ENCODE measurements at regions not wholly inside any gene's neighbourhood (a gene's known extent, or its start where the extent isn't known, plus 50 kb on each side); places are given as distances from the start of the nearest gene placed in this dataset.
"Not testable (repeated sequence)": the region's sequence is repeated elsewhere in the genome, so short reads cannot be mapped to it uniquely, and the experiment has no call there.

DNA sequence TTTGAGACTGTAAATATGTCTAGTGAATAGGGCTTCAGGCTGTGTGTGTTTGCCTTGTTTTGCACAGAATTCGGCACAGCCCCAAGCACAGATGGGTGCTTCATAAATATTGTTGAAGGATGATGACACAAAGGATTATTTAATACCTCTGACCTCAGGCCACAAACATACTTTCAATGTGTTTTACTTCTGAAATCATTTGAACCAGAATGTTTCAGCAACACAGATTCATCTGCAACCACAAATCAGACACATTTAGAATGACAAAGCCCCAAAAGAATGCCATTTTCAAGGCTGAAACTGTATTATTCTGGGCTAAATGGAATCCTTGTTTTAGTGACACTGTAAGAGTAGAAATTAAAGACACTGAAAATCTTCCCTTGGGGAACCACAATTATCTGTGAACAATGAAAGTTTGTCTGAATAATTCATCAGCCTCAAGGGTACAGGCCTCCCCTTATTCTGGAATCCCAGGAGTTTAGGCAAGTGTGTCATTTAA lies 93.7 kb downstream of the FOXD4L6 start:
- TF ChIP-seq CTCF (conservative IDR thresholded peaks at IDR 0.05); ZFX (IDR thresholded peaks at IDR 0.05): not testable (repeated sequence)
